Activated naive CD8-positive, alpha-beta T cell treated with anti-CD3 and anti-CD28 coated beads, Interleukin-2, amount 10 ng/mL, durations not matched to agents 7 days and 5 days (primary cell): ENCODE measurements at regions not wholly inside any gene's neighbourhood (a gene's known extent, or its start where the extent isn't known, plus 50 kb on each side); places are given as distances from the start of the nearest gene placed in this dataset.

Source experiments
- ATAC-seq: fragments of 150-1000 bp; cut with Tn5 transposase; one replicate; pipeline ENCODE4 v1.10.0; 2021; ENCODE audit warnings: low read depth, moderate library complexity
- POLR2A ChIA-PET: fragments of 350-600 bp; sonication (Branson Sonifier 250); formaldehyde crosslinking; loops from one replicate; lab custom pipeline; 2021; ENCODE audit warnings: antibody characterized with exemption; lab: Charles Lee
- DNase-seq: peaks from one replicate; pipeline ENCODE4 v3.0.0; 2021
- H3K27ac Mint-ChIP-seq: one replicate; pipeline ENCODE4 v1.8.0; 2022; ENCODE audit warnings: mild to moderate bottlenecking, mixed read lengths
- H3K27me3 Mint-ChIP-seq: one replicate; pipeline ENCODE4 v1.8.0; 2022; ENCODE audit warnings: mild to moderate bottlenecking, moderate library complexity, mixed read lengths
- H3K36me3 Mint-ChIP-seq: one replicate; pipeline ENCODE4 v1.8.0; 2021; ENCODE audit warnings: mild to moderate bottlenecking, mixed read lengths
- H3K4me1 Mint-ChIP-seq: one replicate; pipeline ENCODE4 v1.8.0; 2021; ENCODE audit warnings: mixed read lengths
- H3K4me3 Mint-ChIP-seq: one replicate; pipeline ENCODE4 v1.8.0; 2022; ENCODE audit warnings: mild to moderate bottlenecking, moderate library complexity, mixed read lengths
- H3K9me3 Mint-ChIP-seq: one replicate; pipeline ENCODE4 v1.8.0; 2021; ENCODE audit warnings: mixed read lengths

DNA sequence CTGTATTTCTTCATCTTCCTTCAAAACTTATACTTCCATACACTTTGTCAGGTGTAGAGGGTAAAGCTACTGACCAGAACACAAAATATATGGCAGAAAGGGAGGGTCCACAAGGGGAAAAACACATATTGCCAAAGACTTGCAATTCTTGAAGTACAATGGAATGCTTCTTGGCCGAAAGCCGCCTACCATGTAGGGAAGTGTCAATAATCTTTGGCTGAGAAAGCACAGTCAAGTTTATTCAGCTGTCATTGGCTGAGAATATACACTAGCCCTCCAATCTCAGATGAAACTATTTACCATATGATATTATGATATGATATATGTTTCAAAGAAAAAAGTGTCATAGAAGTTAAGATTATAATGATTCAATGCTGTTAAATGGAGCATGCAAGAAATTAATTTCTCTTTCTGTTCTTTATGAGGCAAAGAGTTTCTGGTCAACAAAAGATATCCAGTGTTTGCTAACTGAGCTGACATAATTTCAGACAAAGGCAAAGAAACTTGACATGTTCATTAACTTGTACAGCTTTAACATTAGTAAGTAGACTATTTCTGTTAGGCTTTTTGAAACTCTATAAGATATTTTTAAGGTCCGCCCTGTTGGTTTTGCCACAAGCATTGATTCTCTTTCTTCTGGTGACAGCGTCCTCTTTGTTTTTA, 89.0 kb upstream of the LPP start:
- peaks cover 24% of the 10 kb centered on the region for H3K4me1 Mint-ChIP-seq

DNA sequence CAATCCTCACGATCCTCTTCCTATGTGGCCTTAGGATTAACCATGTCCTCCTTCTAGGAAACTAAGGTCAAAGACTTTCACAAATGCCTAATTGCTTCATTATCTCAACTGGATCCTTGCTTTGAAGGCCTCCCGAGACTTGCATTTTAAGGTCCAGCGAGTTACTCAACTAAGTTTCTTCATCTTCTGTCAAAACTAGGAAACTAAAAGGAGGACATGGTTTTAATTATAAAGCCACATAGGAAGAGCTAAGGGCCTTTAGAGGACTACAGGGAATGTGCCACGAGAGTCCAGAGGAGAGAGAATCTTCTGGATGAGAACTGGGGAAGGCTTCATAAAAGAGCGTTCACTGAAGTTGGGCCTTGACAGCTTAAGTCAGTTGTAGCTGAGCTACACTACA, 87.8 kb upstream of the LPP start:
- Mint-ChIP-seq H3K9me3 (peaks cover 3% of the 10 kb centered on the region), H3K36me3 (peaks cover 2% of the 10 kb centered on the region), H3K27me3 (no peaks in the 10 kb centered on the region), H3K27ac (no peak overlapping the region), H3K4me3 (no peak overlapping the region), H3K4me1 (peaks cover 17% of the 10 kb centered on the region)
- POLR2A ChIA-PET = no interaction called here
- DNase-seq (no peak), ATAC-seq (no peak)

More for the DNA sequence above, 89.0 kb upstream of the LPP start:
- H3K4me3 Mint-ChIP-seq = no peak overlapping the region
- H3K9me3 Mint-ChIP-seq = peaks cover 3% of the 10 kb centered on the region
- no peaks in the 10 kb centered on the region for H3K27me3 Mint-ChIP-seq
- H3K36me3 Mint-ChIP-seq = peaks cover 6% of the 10 kb centered on the region
- no peak for ATAC-seq
- no peak for DNase-seq
- POLR2A ChIA-PET = interaction anchor here (1.1 kb wide), 1 partner anchor 319 kb away, joined by 3 read pairs; the partner anchor contains the start of gene BCL6
- H3K27ac Mint-ChIP-seq = no peak overlapping the region

- no peaks in the 10 kb centered on the region for H3K36me3 Mint-ChIP-seq
- POLR2A ChIA-PET = no interaction called here
- H3K4me1 Mint-ChIP-seq = peaks cover 10% of the 10 kb centered on the region
- ATAC-seq = no peak
- no peaks in the 10 kb centered on the region for H3K27me3 Mint-ChIP-seq
- H3K27ac Mint-ChIP-seq = no peak overlapping the region
- H3K4me3 Mint-ChIP-seq = no peak overlapping the region
- H3K9me3 Mint-ChIP-seq = peaks cover 3% of the 10 kb centered on the region
- DNase-seq = no peak
Observed at GRCh38 chr3:188067932-188068331, 86.0 kb upstream of the LPP start.

- Mint-ChIP-seq H3K9me3 (peaks cover 3% of the 10 kb centered on the region), H3K27me3 (no peaks in the 10 kb centered on the region), H3K4me3 (no peak overlapping the region), H3K4me1 (peaks cover 10% of the 10 kb centered on the region), H3K27ac (no peak overlapping the region), H3K36me3 (no peaks in the 10 kb centered on the region)
- DNase-seq (no peak), ATAC-seq (no peak)
- POLR2A ChIA-PET = no interaction called here
Observed at GRCh38 chr3:188068342-188068741, 85.6 kb upstream of the LPP start.

- H3K36me3 Mint-ChIP-seq = no peaks in the 10 kb centered on the region
- H3K27me3 Mint-ChIP-seq = no peaks in the 10 kb centered on the region
- DNase-seq (no peak), ATAC-seq (no peak)
- H3K4me1 Mint-ChIP-seq = peaks cover 2% of the 10 kb centered on the region
- H3K4me3 Mint-ChIP-seq = no peak overlapping the region
- no peaks in the 10 kb centered on the region for H3K9me3 Mint-ChIP-seq
- H3K27ac Mint-ChIP-seq = no peak overlapping the region
- POLR2A ChIA-PET = no interaction called here
Observed at GRCh38 chr3:188071636-188072035, 82.3 kb upstream of the LPP start.

DNA sequence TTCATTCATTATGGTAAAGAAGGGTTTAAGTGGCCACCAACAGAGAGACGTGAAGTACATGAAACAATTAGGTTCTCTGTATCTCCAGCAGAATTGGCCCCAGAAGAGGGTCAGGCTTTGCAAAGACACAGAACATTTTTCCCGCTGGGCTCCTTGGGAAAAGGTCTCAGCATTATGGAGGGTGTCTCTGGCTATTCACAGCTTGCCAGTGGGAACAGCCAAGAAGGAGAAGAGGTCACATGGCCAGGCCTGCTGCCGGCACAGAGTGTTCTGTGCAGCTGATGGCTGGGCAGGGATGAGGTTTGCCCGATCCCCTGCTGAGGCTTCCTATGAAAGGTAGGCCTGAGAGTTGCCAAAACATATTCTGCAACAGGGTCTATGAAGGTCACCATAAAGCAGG, 77.8 kb upstream of the LPP start:
- peaks cover 6% of the 10 kb centered on the region for H3K9me3 Mint-ChIP-seq
- DNase-seq (no peak), ATAC-seq (no peak)
- peaks cover 3% of the 10 kb centered on the region for H3K4me1 Mint-ChIP-seq
- H3K27ac Mint-ChIP-seq = no peak overlapping the region
- H3K4me3 Mint-ChIP-seq = no peak overlapping the region
- H3K36me3 Mint-ChIP-seq = peaks cover 11% of the 10 kb centered on the region
- POLR2A ChIA-PET = interaction anchor here (0.6 kb wide), 1 partner anchor 339 kb away, joined by 3 read pairs; no protein-coding TSS in a partner anchor
- peaks cover 3% of the 10 kb centered on the region for H3K27me3 Mint-ChIP-seq

- DNase-seq (no peak), ATAC-seq (no peak)
- Mint-ChIP-seq H3K27ac (no peak overlapping the region), H3K36me3 (peaks cover 11% of the 10 kb centered on the region), H3K4me1 (peaks cover 3% of the 10 kb centered on the region), H3K27me3 (peaks cover 3% of the 10 kb centered on the region), H3K4me3 (no peak overlapping the region), H3K9me3 (peaks cover 6% of the 10 kb centered on the region)
- POLR2A ChIA-PET = no interaction called here
Observed at GRCh38 chr3:188077160-188077799, 76.7 kb upstream of the LPP start.

DNA sequence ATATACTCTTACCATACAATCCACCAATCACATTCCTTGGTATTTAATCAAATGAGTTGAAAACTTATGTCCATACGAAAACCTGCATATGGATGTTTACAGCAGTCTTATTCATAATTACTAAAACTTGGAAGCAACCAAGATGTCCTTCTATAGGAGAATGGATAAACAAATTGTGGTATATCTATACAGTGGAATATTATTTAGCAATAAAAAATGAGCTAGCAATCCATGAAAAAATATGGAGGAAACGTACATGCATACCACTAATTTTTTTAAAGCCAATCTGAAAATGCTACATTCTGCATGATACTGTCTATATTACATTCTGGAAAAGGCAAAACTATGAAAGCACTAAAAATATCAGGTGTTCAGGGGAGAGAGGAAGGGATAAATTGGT, 73.9 kb upstream of the LPP start:
- DNase-seq (no peak), ATAC-seq (no peak)
- peaks cover 6% of the 10 kb centered on the region for H3K9me3 Mint-ChIP-seq
- peaks cover 11% of the 10 kb centered on the region for H3K36me3 Mint-ChIP-seq
- H3K27me3 Mint-ChIP-seq = peaks cover 3% of the 10 kb centered on the region
- H3K27ac Mint-ChIP-seq = no peak overlapping the region
- POLR2A ChIA-PET = no interaction called here
- peaks cover 3% of the 10 kb centered on the region for H3K4me1 Mint-ChIP-seq
- H3K4me3 Mint-ChIP-seq = no peak overlapping the region

DNA sequence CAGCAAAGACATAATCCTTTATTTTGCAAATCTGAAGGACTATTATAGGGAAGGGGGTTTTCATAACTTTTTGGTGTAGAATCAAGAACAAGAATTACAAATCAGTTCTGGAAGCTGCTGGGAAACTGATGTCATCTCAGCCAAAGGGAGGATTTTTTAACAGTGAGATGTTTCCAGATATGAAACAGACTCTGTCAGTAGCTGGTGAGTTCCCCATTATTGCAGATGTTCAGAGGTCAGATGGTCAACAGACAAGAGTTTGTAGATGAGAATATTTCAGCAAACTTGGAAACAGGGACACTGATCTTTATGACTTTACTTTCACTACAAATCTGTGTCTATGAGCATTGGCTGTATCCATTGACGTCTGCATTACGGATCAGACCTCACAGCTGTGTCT, 71.9 kb upstream of the LPP start:
- DNase-seq = no peak
- Mint-ChIP-seq H3K9me3 (peaks cover 6% of the 10 kb centered on the region), H3K4me1 (peaks cover 3% of the 10 kb centered on the region), H3K27me3 (peaks cover 3% of the 10 kb centered on the region), H3K36me3 (peaks cover 11% of the 10 kb centered on the region), H3K4me3 (no peak overlapping the region), H3K27ac (no peak overlapping the region)
- POLR2A ChIA-PET = no interaction called here
- ATAC-seq = no peak

DNA sequence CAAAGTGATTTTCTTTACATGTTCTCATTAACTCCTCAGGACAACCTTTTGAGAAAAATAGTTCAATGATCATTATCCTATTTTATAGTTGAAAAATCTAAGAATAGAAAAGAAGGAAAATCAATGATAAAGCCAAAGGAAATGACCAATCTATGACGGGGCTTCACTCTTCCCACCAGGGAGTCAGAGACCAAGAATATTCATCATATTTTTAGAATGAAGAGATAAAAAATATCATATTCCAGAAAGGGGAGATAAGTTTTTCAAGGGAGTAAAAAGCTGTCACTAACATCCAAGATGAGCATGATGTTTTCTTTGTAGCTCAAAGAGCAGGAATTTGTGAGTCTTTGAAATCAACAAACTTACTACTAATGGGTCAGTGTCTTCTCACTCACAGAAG, 71.5 kb upstream of the LPP start:
- DNase-seq (no peak), ATAC-seq (no peak)
- no peak overlapping the region for H3K27ac Mint-ChIP-seq
- H3K9me3 Mint-ChIP-seq = peaks cover 4% of the 10 kb centered on the region
- peaks cover 3% of the 10 kb centered on the region for H3K27me3 Mint-ChIP-seq
- peaks cover 8% of the 10 kb centered on the region for H3K36me3 Mint-ChIP-seq
- POLR2A ChIA-PET = no interaction called here
- H3K4me3 Mint-ChIP-seq = no peak overlapping the region
- H3K4me1 Mint-ChIP-seq = peaks cover 3% of the 10 kb centered on the region

DNA sequence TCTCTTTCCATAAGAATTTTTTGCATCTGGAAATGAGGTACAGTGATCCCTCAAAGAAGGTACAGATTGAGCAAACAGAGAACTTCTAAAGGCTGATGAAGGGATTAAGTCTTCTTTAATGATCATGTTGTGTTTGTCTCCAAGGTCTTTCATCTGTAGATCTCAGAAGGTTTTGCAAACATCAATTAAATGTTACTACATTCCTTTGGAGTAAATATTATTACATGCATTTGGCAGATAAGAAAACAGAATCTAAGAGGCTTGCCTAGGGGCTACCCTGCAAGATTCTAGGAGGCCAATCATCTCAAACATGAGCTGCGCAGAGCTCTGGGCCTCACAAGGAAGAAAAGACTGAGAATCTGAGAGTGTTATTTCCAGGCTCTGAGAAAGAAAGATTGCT, 70.9 kb upstream of the LPP start:
- DNase-seq = no peak
- ATAC-seq = no peak
- Mint-ChIP-seq H3K4me3 (no peak overlapping the region), H3K4me1 (peaks cover 3% of the 10 kb centered on the region), H3K27me3 (peaks cover 3% of the 10 kb centered on the region), H3K9me3 (peaks cover 4% of the 10 kb centered on the region), H3K36me3 (peaks cover 8% of the 10 kb centered on the region), H3K27ac (no peak overlapping the region)
- POLR2A ChIA-PET = no interaction called here

DNA sequence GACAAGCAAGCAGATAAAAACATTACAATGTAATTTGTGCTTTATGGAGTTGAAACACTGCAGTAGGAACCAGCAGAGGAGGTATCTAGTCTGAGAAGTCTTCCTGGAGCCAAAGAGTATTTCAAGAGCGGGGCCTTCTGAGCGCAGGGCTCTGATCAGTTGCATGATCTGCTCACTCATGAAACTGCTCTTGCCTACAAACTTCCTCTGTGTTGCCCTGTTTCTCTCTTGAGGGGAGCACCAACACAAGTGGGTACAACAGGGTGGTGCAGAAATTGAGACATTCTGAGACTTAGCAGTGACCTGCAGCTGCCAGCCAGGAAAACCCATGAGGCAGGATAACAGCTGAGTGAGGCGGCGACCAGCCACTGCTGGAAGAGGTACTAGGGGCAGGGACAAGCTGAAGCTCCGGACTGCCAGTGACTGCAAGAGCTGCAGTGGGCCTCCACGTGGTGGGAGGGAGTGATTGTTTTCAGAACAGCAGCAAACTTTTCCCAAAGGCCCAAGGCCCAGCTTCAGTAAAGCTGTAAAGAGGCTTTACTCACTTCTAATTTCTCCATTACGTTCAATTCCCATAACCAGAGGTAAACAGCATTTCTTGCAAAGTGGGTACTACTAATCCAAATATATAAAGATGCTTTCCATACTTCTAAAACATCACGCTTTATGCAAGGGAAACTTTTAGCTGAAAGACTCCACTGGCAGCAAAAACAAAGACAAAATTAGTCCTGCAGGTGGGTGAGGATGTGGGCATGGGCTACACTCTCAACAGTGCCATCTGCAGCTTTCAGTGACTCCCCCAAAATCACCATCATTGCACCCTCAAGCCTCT, 69.0 kb upstream of the LPP start:
- H3K27ac Mint-ChIP-seq = no peak overlapping the region

More for the DNA sequence above, 69.0 kb upstream of the LPP start:
- H3K9me3 Mint-ChIP-seq = peaks cover 2% of the 10 kb centered on the region
- no peak for ATAC-seq
- no peak overlapping the region for H3K4me3 Mint-ChIP-seq
- no peak for DNase-seq
- peaks cover 6% of the 10 kb centered on the region for H3K36me3 Mint-ChIP-seq
- H3K4me1 Mint-ChIP-seq = peaks cover 2% of the 10 kb centered on the region
- POLR2A ChIA-PET = interaction anchor here (0.6 kb wide), 1 partner anchor 359 kb away, joined by 3 read pairs; no protein-coding TSS in a partner anchor
- H3K27me3 Mint-ChIP-seq = peaks cover 3% of the 10 kb centered on the region
